IMR-90 (cell line): ENCODE measurements at regions not wholly inside any gene's neighbourhood (a gene's known extent, or its start where the extent isn't known, plus 50 kb on each side); places are given as distances from the start of the nearest gene placed in this dataset.

Experiments used
- ATAC-seq: fragments of 200-7000 bp; cut with Tn5 transposase; 2 replicates; pipeline ENCODE4 v1.9.1; 2020; ENCODE audit warnings: low read depth, mild to moderate bottlenecking, moderate library complexity
- BruUV-seq: library from RNA; stranded (reverse); fragments of 400-500 nt; replicated peaks from 2 replicates; lab custom pipeline; 2021; lab: Mats Ljungman, UMichigan
- CTCF ChIA-PET: fragments of 300-600 bp; formaldehyde crosslinking; extraction: SDS; loops from one replicate; lab custom pipeline; 2021; ENCODE audit warnings: antibody characterized with exemption; lab: Yijun Ruan, JAX
- POLR2A ChIA-PET: fragments of 300-600 bp; sonication (Branson Sonifier 250); formaldehyde crosslinking; loops from one replicate; lab custom pipeline; 2022; ENCODE audit warnings: antibody characterized with exemption; ENCODE audit not compliant: unreplicated experiment; lab: Charles Lee
- DNase-seq: peaks from one replicate; pipeline ENCODE4 v3.0.0; 2013
- H2AFZ ChIP-seq: replicated peaks from 2 replicates; pipeline ENCODE3; 2013; ENCODE audit warnings: low read length, mild to moderate bottlenecking; ENCODE audit not compliant: poor library complexity
- H2AK5ac ChIP-seq: 2 replicates; pipeline ENCODE4 v1.6.1; 2013; ENCODE audit warnings: low read depth, low read length, inconsistent platforms
- H2AK9ac ChIP-seq: replicated peaks from 2 replicates; pipeline ENCODE3; 2013; ENCODE audit warnings: mild to moderate bottlenecking, low read depth, low read length, moderate library complexity; ENCODE audit not compliant: poor library complexity
- H2BK120ac ChIP-seq: 2 replicates; pipeline ENCODE4 v1.6.1; 2013; ENCODE audit warnings: low read depth, low read length, inconsistent platforms
- H2BK15ac ChIP-seq: 3 replicates; pipeline ENCODE4 v1.6.1; 2013; ENCODE audit warnings: low read depth, low read length, inconsistent platforms
- H2BK20ac ChIP-seq: 2 replicates; pipeline ENCODE4 v1.6.1; 2013; ENCODE audit warnings: low read depth, mild to moderate bottlenecking, inconsistent platforms, low read length, moderate library complexity
- H2BK5ac ChIP-seq: 2 replicates; pipeline ENCODE4 v1.6.1; 2013; ENCODE audit warnings: mild to moderate bottlenecking, low read depth, low read length, inconsistent platforms; ENCODE audit not compliant: poor library complexity, severe bottlenecking
- H3K14ac ChIP-seq: replicated peaks from 2 replicates; pipeline ENCODE4 v1.6.1; 2013; ENCODE audit warnings: low read depth, low read length, inconsistent platforms
- H3K18ac ChIP-seq: 2 replicates; pipeline ENCODE4 v1.6.1; 2013; ENCODE audit warnings: low read depth, low read length, control low read depth
- H3K23ac ChIP-seq: 2 replicates; pipeline ENCODE4 v1.6.1; 2013; ENCODE audit warnings: low read depth, low read length, inconsistent platforms
- H3K27ac ChIP-seq: 2 replicates; pipeline ENCODE4 v1.5.1; 2013; ENCODE audit warnings: mild to moderate bottlenecking, control low read depth, low read length; ENCODE audit not compliant: insufficient read depth
- H3K27me3 ChIP-seq: 2 replicates; pipeline ENCODE4 v1.6.1; 2013; ENCODE audit warnings: low read length; ENCODE audit not compliant: control insufficient read depth, insufficient read depth
- H3K36me3 ChIP-seq: 2 replicates; pipeline ENCODE4 v1.6.1; 2013; ENCODE audit warnings: low read length, mixed read lengths; ENCODE audit not compliant: control insufficient read depth, insufficient read depth
- H3K4ac ChIP-seq: 2 replicates; pipeline ENCODE4 v1.6.1; 2013; ENCODE audit warnings: low read depth, low read length, inconsistent platforms
- H3K4me1 ChIP-seq: 2 replicates; pipeline ENCODE4 v1.6.1; 2013; ENCODE audit warnings: low read length, mixed read lengths; ENCODE audit not compliant: control insufficient read depth, insufficient read depth
- H3K4me2 ChIP-seq: 2 replicates; pipeline ENCODE4 v1.6.1; 2013; ENCODE audit warnings: low read depth, mild to moderate bottlenecking, control low read depth, low read length, moderate library complexity
- H3K4me3 ChIP-seq: 2 replicates; pipeline ENCODE4 v1.5.1; 2013; ENCODE audit warnings: low read depth, mild to moderate bottlenecking, control low read depth, low read length, moderate library complexity; ENCODE audit not compliant: insufficient read depth
- H3K56ac ChIP-seq: 2 replicates; pipeline ENCODE4 v1.6.1; 2013; ENCODE audit warnings: low read length, inconsistent platforms; ENCODE audit not compliant: insufficient read depth; ENCODE audit errors: extremely low read depth
- H3K79me1 ChIP-seq, 2 experiments: 2 replicates each; pipeline ENCODE4 v1.6.1; 2013; ENCODE audit warnings: low read length in 2 of 2, inconsistent platforms in 1 of 2, low read depth in 1 of 2
- H3K9ac ChIP-seq: 2 replicates; pipeline ENCODE4 v1.6.1; 2013; ENCODE audit warnings: low read depth, low read length, control low read depth
- H3K9me1 ChIP-seq: 2 replicates; pipeline ENCODE4 v1.6.1; 2013; ENCODE audit warnings: low read length, inconsistent platforms; ENCODE audit not compliant: insufficient read depth
- H3K9me3 ChIP-seq: 2 replicates; pipeline ENCODE4 v1.6.1; 2013; ENCODE audit warnings: low read length; ENCODE audit not compliant: control insufficient read depth, insufficient read depth
- H4K20me1 ChIP-seq: 2 replicates; pipeline ENCODE4 v1.6.1; 2013; ENCODE audit warnings: low read length, inconsistent platforms; ENCODE audit not compliant: insufficient read depth
- H4K5ac ChIP-seq: 2 replicates; pipeline ENCODE4 v1.6.1; 2013; ENCODE audit warnings: mild to moderate bottlenecking, low read depth, low read length, control low read depth
- H4K8ac ChIP-seq, 2 experiments: 2 replicates each; pipeline ENCODE4 v1.6.1; 2013; ENCODE audit warnings: low read depth in 2 of 2, low read length in 2 of 2, control low read depth in 1 of 2, inconsistent platforms in 1 of 2
- H4K91ac ChIP-seq: 2 replicates; pipeline ENCODE4 v1.6.1; 2013; ENCODE audit warnings: low read depth, low read length, inconsistent platforms; ENCODE audit not compliant: insufficient read depth
- BHLHE40 ChIP-seq: fragments of 150-350 bp; IDR thresholded peaks from 2 replicates; pipeline ENCODE4 v1.6.1; 2016; ENCODE audit warnings: mild to moderate bottlenecking, low read depth, low read length
- CEBPB ChIP-seq: IDR thresholded peaks from 2 replicates; pipeline ENCODE4 v1.6.1; 2012; ENCODE audit warnings: low read depth, low read length, improper control_type of control experiment
- CHD1 ChIP-seq: IDR thresholded peaks from 2 replicates; pipeline ENCODE4 v1.6.1; 2012; ENCODE audit warnings: low read depth, low read length, improper control_type of control experiment
- ELK1 ChIP-seq: fragments of 150-350 bp; IDR thresholded peaks from 2 replicates; pipeline ENCODE4 v1.6.1; 2016; ENCODE audit warnings: low read depth, mild to moderate bottlenecking, low read length, moderate library complexity, borderline replicate concordance
- FOS ChIP-seq: fragments of 150-350 bp; IDR thresholded peaks from 2 replicates; pipeline ENCODE4 v1.6.1; 2016; ENCODE audit warnings: low read depth, low read length
- MAFK ChIP-seq: IDR thresholded peaks from 2 replicates; pipeline ENCODE4 v1.6.1; 2012; ENCODE audit warnings: low read depth, low read length, improper control_type of control experiment
- MXI1 ChIP-seq: IDR thresholded peaks from 2 replicates; pipeline ENCODE4 v1.6.1; 2012; ENCODE audit warnings: low read depth, mild to moderate bottlenecking, low read length, moderate library complexity, borderline replicate concordance
- NFE2L2 ChIP-seq: fragments of 150-350 bp; IDR thresholded peaks from 2 replicates; pipeline ENCODE4 v1.6.1; 2016; ENCODE audit warnings: low read depth, mild to moderate bottlenecking, low read length
- POLR2A ChIP-seq: IDR thresholded peaks from 2 replicates; pipeline ENCODE4 v1.6.1; 2012; ENCODE audit warnings: mild to moderate bottlenecking, low read depth, low read length
- RFX5 ChIP-seq: IDR thresholded peaks from 2 replicates; pipeline ENCODE4 v1.8.0; 2012; ENCODE audit warnings: low read depth, mild to moderate bottlenecking, low read length, moderate library complexity
- SMC3 ChIP-seq: fragments of 150-350 bp; IDR thresholded peaks from 2 replicates; pipeline ENCODE4 v1.6.1; 2016; ENCODE audit warnings: low read depth, mild to moderate bottlenecking, antibody characterized with exemption, low read length, moderate library complexity
- USF2 ChIP-seq: fragments of 150-350 bp; IDR thresholded peaks from 2 replicates; pipeline ENCODE4 v1.6.1; 2017; ENCODE audit warnings: mild to moderate bottlenecking, antibody characterized with exemption, low read length, low read depth
- dilution Hi-C: fragments of 300-500 bp; cut with HindIII; formaldehyde crosslinking; loops from one replicate; pipeline ENCODE4 v1.14.3; 2018; ENCODE audit warnings: low sequenced_read_pairs; ENCODE audit not compliant: unreplicated experiment
- in situ Hi-C: fragments of 300-500 bp; cut with MboI; formaldehyde crosslinking; loops from 3 replicates; pipeline ENCODE4 v1.14.3; 2019; ENCODE audit warnings: low sequenced_read_pairs, inconsistent platforms, mixed read lengths
- intact Hi-C: fragments of 100-400 bp; cut with micrococcal nuclease; formaldehyde crosslinking; loops from 2 replicates; pipeline ENCODE4 v1.10.0; 2022

GRCh38 chr3:17955411-17955810 is 213.0 kb upstream of the TBC1D5 start:
- Histone ChIP-seq H3K4me1 (no peaks in the 10 kb centered on the region), H3K36me3 (no peaks in the 10 kb centered on the region), H4K8ac (no peak overlapping the region), H4K5ac (no peak overlapping the region), H3K27me3 (no peaks in the 10 kb centered on the region), H2BK15ac (no peak overlapping the region), H3K4ac (no peak overlapping the region), H2AK9ac (no peak overlapping the region), H3K23ac (no peak overlapping the region), H3K4me2 (no peak overlapping the region), H2BK120ac (no peak overlapping the region), H2AK5ac (no peak overlapping the region), H3K27ac (no peak overlapping the region), H4K91ac (no peak overlapping the region), H3K4me3 (no peak overlapping the region), H3K14ac (no peak overlapping the region), H3K79me1 (no peaks in the 10 kb centered on the region), H2BK5ac (no peak overlapping the region), H3K9me3 (no peaks in the 10 kb centered on the region), H2AFZ (no peak overlapping the region), H3K18ac (no peak overlapping the region), H3K9ac (no peak overlapping the region), H3K56ac (no peak overlapping the region), H3K9me1 (no peaks in the 10 kb centered on the region), H4K20me1 (no peaks in the 10 kb centered on the region), H2BK20ac (no peak overlapping the region)
- no peak for TF ChIP-seq BHLHE40
- TF ChIP-seq MXI1 = no peak
- no peak for TF ChIP-seq MAFK
- no peak for TF ChIP-seq CHD1
- no peak for TF ChIP-seq USF2
- TF ChIP-seq RFX5 = no peak
- no peak for TF ChIP-seq SMC3
- TF ChIP-seq ELK1 = no peak
- TF ChIP-seq NFE2L2 = no peak
- no peak for TF ChIP-seq FOS
- no peak for TF ChIP-seq POLR2A
- no peak for TF ChIP-seq CEBPB
- DNase-seq = no peak
- ChIA-PET POLR2A (no interaction called here), CTCF (no interaction called here)
- in situ Hi-C loops (no loop called here), dilution Hi-C loops (no loop called here), intact Hi-C loops (no loop called here)
- BruUV-seq = no TSS peak
- no peak for ATAC-seq
